HG02678 (cell line): ENCODE measurements at regions not wholly inside any gene's neighbourhood (a gene's known extent, or its start where the extent isn't known, plus 50 kb on each side); places are given as distances from the start of the nearest gene placed in this dataset.
"Not testable (repeated sequence)": the region's sequence is repeated elsewhere in the genome, so short reads cannot be mapped to it uniquely, and the experiment has no call there.

Experiments
- ATAC-seq: cut with Tn5 transposase; IDR thresholded peaks from one replicate; pipeline ENCODE4 v1.9.1; 2021; ENCODE audit warnings: mild to moderate bottlenecking, moderate library complexity; ENCODE audit not compliant: unreplicated experiment

DNA sequence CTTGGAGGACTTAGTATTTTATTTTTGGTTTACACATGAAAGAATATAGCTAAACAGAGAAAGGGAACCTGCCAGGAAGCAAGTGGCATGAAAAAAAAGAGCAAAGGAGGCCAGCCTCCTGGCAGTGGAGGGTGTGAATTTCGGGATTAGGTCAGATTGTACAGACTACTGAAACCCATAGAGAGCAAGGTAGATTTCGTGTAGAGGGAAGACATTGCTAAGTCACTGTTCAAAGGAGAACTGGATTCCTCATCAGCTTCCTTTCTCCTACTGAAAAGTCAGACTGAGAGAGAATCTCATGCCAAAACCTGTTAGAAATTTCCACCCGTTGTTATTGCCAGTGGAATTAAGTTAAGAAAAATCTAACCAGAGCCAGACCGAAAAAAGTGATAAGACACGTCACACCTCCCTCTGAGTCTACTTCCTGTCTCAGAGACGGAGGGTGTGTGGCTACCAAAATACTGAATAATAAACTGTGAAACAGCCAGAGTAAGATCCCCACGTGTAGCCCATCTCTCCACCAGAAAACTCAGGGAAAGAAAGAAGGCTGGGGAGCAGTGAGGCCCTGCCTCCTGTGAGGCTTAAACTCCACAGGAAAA lies 118.8 kb downstream of the SKIDA1 start:
- ATAC-seq: no peak

DNA sequence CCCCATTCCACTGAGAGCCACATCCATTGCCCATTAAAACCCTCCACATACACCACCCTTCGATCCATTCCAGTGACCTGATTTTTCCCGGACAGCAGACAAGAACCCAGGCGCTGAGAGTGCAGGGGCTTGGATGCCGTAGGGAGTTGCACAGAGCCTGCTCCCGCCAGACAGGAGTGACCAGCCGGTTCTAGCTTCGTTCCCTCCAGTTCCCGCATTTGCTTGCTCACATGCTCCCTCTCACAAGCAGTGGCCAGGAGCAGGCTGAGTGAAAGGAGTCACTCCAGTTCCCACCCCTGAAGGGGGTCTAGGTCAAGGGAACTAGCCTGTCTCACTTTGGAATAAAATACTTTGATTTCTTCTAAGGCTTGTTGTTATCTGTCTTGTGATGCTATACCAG lies 119.5 kb downstream of the SKIDA1 start:
- ATAC-seq: no peak

DNA sequence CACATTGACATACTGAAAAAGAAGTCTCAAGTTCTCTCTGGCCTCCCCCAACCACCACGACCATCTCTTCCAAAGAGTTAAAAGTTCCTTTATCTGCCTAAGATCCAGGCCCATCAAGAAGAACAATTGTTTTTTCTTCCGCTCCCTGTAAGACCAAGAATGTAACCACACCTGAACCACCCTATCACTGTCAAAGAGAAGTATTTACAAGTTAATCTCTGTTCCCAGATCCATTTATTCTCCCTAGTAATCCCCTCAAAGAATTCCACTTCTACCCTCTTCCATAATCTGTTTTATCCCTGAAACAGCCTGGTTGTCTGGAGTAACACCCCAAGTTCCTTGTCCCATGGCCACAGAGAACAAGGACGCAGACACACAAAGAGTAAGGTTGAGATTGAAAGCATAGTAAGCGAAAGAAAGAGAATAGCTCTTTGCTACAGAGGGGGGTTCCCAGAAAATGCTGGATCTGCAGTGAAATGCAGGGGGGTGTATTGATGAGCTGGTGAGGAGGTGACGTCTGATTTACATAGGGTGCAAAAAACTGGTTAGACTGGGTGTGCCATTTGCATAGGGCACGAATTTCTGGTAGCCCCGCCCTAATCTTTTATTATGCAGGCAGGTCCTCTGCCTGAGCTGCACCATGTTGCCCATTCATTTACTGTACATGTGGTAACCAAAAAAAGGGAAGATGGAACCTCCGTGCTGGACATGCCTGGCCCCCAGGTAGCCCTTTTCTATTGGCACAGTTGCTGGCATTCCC lies 122.0 kb downstream of the SKIDA1 start:
- no peak for ATAC-seq

- no peak for ATAC-seq
Observed at GRCh38 chr10:21402606-21403083, 122.8 kb downstream of the SKIDA1 start.

DNA sequence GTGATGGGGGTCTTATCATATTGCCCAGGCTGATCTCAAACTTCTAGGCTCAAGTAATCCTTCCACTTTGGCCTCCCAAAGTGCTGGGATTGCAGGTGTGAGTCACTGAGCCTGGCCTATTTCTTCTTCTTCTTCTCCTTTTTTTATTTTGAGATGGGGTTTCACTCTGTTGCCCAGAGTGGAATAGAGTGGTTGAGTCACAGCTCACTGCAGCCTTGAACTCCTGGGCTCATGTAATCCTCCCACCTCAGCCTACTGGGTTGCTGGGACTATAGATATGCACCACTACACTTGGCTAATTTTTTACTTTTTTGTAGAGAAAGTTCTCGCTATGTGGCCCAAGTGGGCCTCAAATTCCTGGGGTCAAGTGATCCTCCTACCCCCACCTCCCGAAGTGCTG lies 124.3 kb downstream of the SKIDA1 start:
- ATAC-seq: no peak

DNA sequence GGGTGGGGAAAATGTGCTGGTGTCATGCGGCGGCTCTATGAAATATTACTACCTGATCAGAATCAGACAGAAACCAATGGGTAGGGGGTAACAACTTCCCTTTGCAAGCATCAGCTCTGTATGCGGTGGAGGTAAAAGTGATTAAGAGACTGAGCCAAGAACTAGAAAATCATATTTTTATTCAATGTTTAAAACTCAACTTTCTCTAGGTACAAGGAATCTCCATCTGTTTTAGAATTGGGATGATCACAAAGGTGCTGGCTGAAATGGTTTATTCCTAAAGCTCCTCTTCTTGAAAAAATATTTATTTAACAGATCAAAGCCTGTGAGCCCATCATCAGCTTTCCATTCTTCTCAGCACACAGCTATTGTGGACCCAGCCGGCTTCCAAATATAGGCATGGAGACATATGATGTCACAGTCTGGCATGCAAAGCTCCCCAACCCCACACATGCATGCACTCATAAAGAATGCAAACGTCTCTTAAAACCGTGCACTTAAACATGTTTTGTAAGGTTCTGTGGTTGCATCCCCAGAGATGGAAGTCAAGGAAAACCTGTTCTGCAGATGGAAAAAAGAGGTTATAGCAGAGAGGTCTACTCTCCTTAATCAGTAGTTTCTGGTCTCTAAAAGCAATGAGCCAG lies 126.0 kb downstream of the SKIDA1 start:
- ATAC-seq: no peak

GRCh38 chr10:21398563-21399231 lies 126.8 kb downstream of the SKIDA1 start:
- no peak for ATAC-seq

DNA sequence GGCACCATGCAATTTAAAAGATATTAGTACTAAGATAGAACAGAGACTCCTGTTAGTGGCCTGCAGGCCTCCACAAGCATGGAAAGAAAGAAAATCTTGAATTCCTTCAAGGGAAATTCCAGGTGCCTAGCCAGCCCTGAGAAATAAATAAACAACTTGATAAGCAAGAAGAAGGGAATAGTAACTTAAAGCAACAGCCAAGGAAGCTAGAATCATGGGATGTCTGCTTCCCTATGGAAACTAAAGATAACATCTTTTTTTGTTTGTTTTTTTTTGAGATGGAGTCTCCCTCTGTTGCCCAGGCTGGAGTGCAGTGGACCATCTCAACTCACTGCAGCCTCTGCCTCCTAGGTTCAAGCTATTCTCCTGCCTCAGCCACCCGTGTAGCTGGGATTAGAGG lies 128.6 kb downstream of the SKIDA1 start:
- ATAC-seq: no peak

- ATAC-seq: no peak
Observed at GRCh38 chr10:21393931-21394330, 131.6 kb downstream of the SKIDA1 start.

- ATAC-seq: no peak
Observed at GRCh38 chr10:21388589-21388988, 136.9 kb downstream of the SKIDA1 start.

GRCh38 chr10:21387868-21388267 lies 137.6 kb downstream of the SKIDA1 start:
- no peak for ATAC-seq

- ATAC-seq: no peak
Observed at GRCh38 chr10:21385996-21386585, 139.4 kb downstream of the SKIDA1 start.

DNA sequence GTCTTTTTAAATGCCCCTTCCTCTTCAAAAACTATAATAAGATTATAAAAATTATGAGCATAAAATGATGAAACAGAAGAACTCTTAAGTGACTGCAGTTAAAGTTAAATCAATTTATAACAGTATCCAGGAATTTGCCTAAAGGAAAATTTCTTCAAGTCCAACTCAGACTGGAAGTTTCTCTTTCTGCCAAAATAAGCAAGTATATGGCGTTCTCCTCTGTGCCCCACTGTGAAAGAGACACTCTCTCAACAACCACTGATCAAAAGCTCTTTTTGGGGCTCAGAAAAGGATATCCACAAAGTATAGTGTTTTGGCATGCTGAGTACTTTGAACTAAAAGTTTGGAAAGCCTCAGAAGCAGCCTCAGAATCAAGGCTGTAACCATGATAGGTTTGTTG lies 139.9 kb downstream of the SKIDA1 start:
- ATAC-seq: no peak

DNA sequence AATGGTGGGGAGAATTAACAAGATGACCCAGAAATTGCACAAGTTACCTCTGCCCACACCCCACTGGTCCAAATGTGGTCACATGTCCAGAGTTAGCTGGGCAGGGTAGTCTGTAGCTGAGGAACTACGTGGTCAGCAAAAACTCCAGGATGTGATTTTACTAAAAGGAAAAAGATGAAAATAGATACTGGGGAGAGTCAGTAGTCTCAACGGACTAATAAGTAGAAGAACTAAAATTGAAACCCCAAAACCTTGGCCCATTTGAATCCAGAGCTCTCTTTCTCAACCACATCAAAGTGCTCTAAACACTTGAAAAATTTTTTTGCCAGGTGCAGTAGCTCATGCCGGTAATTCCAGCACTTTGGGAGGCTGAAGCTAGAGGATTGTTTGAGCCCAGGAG lies 146.3 kb downstream of the SKIDA1 start:
- no peak for ATAC-seq

DNA sequence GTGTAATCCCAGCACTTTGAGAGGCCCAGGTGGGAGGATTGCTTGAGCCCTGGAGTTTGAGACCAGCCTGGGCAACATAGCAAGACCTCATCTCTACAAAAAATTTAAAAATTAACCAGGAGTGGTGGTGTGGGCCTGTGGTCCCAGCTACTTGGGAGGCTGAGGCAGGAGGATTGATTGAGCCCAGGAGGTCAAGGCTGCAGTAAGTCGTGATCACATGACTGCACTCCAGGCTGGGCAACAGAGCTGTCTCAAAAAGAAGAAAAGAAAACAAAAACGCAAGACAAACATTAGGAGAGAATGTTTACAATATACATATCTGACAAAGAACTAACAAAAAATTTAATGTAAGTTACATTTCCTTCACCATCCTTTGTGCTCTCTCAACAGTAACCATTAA lies 150.2 kb downstream of the SKIDA1 start:
- not testable (repeated sequence) for ATAC-seq

DNA sequence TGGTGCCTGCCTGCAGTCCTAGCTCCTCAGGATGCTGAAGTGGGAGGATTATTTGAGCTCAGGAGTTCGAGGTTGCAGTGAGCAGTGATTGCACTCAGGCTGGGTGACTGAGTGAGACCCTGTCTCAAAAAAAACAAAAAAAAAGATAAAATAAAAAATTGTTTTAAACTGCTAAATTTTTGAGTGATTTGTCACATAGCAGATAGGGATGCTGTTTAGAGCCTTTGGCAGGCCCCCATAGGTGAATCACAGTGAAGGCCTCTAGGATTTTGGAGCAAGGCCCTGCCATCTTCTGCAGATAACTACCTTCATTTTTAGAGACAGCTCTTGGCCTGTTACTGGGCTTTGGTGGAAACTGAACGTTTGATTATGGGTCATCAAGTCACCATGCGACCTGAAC lies 151.6 kb downstream of the SKIDA1 start:
- ATAC-seq: not testable (repeated sequence)

DNA sequence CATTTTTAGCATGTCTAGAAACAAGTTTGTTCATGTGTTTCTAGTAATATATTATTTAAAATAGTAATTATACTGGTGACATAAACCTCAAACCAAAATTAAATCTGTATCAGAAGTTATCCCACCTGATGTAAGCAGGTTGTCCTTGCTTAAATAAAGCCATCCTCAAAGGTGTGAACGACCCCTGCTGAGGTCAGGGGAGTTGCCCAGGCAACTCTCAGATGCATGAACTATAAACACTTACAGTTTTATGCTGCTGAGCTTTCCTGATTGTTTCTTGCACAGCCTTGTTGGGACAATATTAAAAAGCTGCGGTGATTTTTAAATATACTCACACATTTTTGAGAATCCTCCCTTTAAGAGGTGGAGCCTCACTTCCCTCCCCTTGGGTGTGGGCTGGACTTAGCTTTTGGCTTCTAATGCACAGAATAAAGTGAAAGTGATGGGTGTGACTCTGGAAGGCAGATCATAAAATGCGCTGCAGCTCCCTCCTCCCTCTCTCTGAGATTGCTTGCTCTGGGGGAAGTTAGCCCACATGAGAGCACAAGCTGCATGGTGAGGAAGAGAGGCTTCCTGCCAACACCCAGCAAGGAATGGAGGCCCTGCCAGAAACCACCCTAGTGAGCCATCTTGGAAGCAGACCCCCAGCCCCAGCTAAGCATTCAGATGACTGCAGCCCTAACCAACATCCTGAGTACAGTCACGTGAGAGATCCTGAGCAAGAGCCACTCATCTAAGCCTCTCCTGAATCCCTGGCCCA lies 152.7 kb downstream of the SKIDA1 start:
- ATAC-seq: no peak

- no peak for ATAC-seq
Observed at GRCh38 chr10:21369697-21370096, 155.8 kb downstream of the SKIDA1 start.

GRCh38 chr10:21368728-21369425 lies 156.6 kb downstream of the SKIDA1 start:
- ATAC-seq: no peak
